Left renal pelvis (tissue), 4 donors: ENCODE measurements at regions not wholly inside any gene's neighbourhood (a gene's known extent, or its start where the extent isn't known, plus 50 kb on each side); places are given as distances from the start of the nearest gene placed in this dataset.

Experiments
- DNase-seq, 4 donors: peaks; one replicate each; pipeline ENCODE4 v3.0.0-alpha.2; 2013; ENCODE audit warnings: low read depth in 4 of 4, low spot score in 3 of 4

- DNase-seq: no peak
These were observed 76.0 kb upstream of the ADO start for GRCh38 chr10:62728479-62728878.

GRCh38 chr10:62732841-62733653 lies 71.5 kb upstream of the ADO start:
- DNase-seq: no peak

GRCh38 chr10:62733654-62734293 lies 70.7 kb upstream of the ADO start:
- no peak for DNase-seq

- no peak for DNase-seq
These were observed 69.6 kb upstream of the ADO start for GRCh38 chr10:62734781-62735463.

GRCh38 chr10:62735464-62736167 lies 68.9 kb upstream of the ADO start:
- DNase-seq: no peak

GRCh38 chr10:62736168-62736546 lies 68.4 kb upstream of the ADO start:
- DNase-seq: no peak

GRCh38 chr10:62738916-62739315 lies 65.6 kb upstream of the ADO start:
- no peak for DNase-seq

- DNase-seq: no peak
These were observed 63.4 kb upstream of the ADO start for GRCh38 chr10:62740885-62741745.

GRCh38 chr10:62741996-62742395 lies 62.5 kb upstream of the ADO start:
- DNase-seq: no peak

GRCh38 chr10:62742536-62743061 lies 61.9 kb upstream of the ADO start:
- no peak for DNase-seq

GRCh38 chr10:62744136-62744535 lies 60.4 kb upstream of the ADO start:
- no peak for DNase-seq

- DNase-seq: no peak
These were observed 58.9 kb upstream of the ADO start for GRCh38 chr10:62745581-62745980.

GRCh38 chr10:62746951-62747729 lies 57.4 kb upstream of the ADO start:
- DNase-seq: no peak

GRCh38 chr10:62748386-62748785 lies 56.1 kb upstream of the ADO start:
- no peak for DNase-seq

- DNase-seq: no peak
These were observed 55.3 kb upstream of the ADO start for GRCh38 chr10:62749093-62749683.
